CD4-positive, CD25-positive, alpha-beta regulatory T cell (primary cell): ENCODE measurements at regions not wholly inside any gene's neighbourhood (a gene's known extent, or its start where the extent isn't known, plus 50 kb on each side); places are given as distances from the start of the nearest gene placed in this dataset.

Experiments used
- ATAC-seq, 2 donors: fragments of 150-1000 bp; cut with Tn5 transposase; one replicate each; pipeline ENCODE4 v1.10.0; 2021; ENCODE audit warnings: low read depth in 2 of 2, moderate number of reproducible peaks in 2 of 2, moderate library complexity in 1 of 2
- DNase-seq, 3 donors: peaks; one replicate each; pipeline versions ENCODE4 v3.0.0 to v3.0.0-alpha.2; 2012 to 2022; ENCODE audit warnings: mixed read lengths in 1 of 3
- H3K27ac ChIP-seq: one replicate; pipeline ENCODE4 v1.7.0; 2013; ENCODE audit warnings: mild to moderate bottlenecking, low read length; ENCODE audit not compliant: insufficient read depth, poor library complexity, severe bottlenecking
- H3K27me3 ChIP-seq: one replicate; pipeline ENCODE4 v1.7.0; 2013; ENCODE audit warnings: low read length; ENCODE audit not compliant: control insufficient read depth, insufficient read depth
- H3K36me3 ChIP-seq: one replicate; pipeline ENCODE4 v1.7.0; 2013; ENCODE audit warnings: mild to moderate bottlenecking, low read length, moderate library complexity; ENCODE audit not compliant: control insufficient read depth, insufficient read depth
- H3K4me1 ChIP-seq: 2 replicates; pipeline ENCODE4 v1.7.0; 2013; ENCODE audit warnings: mild to moderate bottlenecking, low read length; ENCODE audit not compliant: insufficient read depth, control insufficient read depth, poor library complexity, severe bottlenecking
- H3K4me3 ChIP-seq: one replicate; pipeline ENCODE4 v1.7.0; 2013; ENCODE audit warnings: low read depth, mild to moderate bottlenecking, low read length, moderate library complexity
- H3K9me3 ChIP-seq, 2 experiments: 1 replicate in 1 of 2; 2 replicates in 1 of 2; pipeline ENCODE4 v1.7.0; 2013; ENCODE audit warnings: low read length in 2 of 2, mild to moderate bottlenecking in 1 of 2, moderate library complexity in 1 of 2; ENCODE audit not compliant: control insufficient read depth in 2 of 2
- H3K27ac Mint-ChIP-seq, 3 donors: one replicate each; pipeline ENCODE4 v1.8.0; 2020 to 2022; ENCODE audit warnings: mild to moderate bottlenecking in 3 of 3, mixed read lengths in 3 of 3, moderate library complexity in 2 of 3
- H3K27me3 Mint-ChIP-seq: one replicate; pipeline ENCODE4 v1.8.0; 2022; ENCODE audit warnings: mild to moderate bottlenecking, mixed read lengths
- H3K36me3 Mint-ChIP-seq: one replicate; pipeline ENCODE4 v1.8.0; 2020; ENCODE audit warnings: mixed read lengths
- H3K4me1 Mint-ChIP-seq, 4 donors: one replicate each; pipeline ENCODE4 v1.8.0; 2020 to 2022; ENCODE audit warnings: mixed read lengths in 4 of 4, mild to moderate bottlenecking in 1 of 4
- H3K4me3 Mint-ChIP-seq, 4 donors: one replicate each; pipeline ENCODE4 v1.8.0; 2020 to 2022; ENCODE audit warnings: mild to moderate bottlenecking in 4 of 4, mixed read lengths in 4 of 4, moderate library complexity in 3 of 4
- H3K9me3 Mint-ChIP-seq, 7 donors: one replicate each; pipeline ENCODE4 v1.8.0; 2020 to 2022; ENCODE audit warnings: mixed read lengths in 7 of 7, mild to moderate bottlenecking in 3 of 7, moderate library complexity in 2 of 7

DNA sequence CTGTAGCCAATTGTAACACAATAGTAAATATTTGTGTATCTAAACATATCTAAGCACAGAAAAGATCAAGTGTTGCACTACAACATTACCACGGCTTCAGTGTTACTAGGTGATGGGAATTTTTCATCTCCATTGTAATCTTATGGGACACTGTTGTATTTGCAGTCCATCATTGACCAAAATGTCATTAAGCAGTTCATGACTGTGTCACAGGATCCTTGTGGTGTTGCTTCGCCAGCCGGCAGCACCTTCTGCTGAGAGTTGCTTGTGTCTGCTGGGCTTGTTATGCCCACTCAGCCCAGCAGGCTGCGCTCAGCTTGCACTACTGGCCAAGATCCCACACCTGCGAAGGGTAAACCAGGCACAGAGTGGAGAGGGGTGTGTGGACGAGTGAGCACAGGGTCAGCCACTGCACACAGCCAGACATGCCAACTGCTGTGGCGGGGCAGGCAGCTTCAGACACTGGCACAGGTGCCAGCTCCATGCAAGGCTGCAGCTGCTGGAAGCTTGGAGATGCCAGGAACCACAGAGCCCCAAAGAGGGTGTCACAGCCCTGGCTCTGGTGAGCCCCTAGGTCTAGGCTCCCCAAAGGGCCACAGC lies 273.7 kb downstream of the CETN3 start:
- H3K4me1 ChIP-seq: no peaks in the 10 kb centered on the region
- H3K4me3 Mint-ChIP-seq: no peak overlapping the region
- no peaks in the 10 kb centered on the region for H3K27me3 ChIP-seq
- H3K36me3 ChIP-seq: no peaks in the 10 kb centered on the region
- H3K27ac Mint-ChIP-seq: no peak overlapping the region
- no peak for DNase-seq
- no peaks in the 10 kb centered on the region for H3K27me3 Mint-ChIP-seq
- H3K27ac ChIP-seq: no peak overlapping the region
- H3K9me3 ChIP-seq: no peaks in the 10 kb centered on the region
- no peak for ATAC-seq
- no peaks in the 10 kb centered on the region for H3K36me3 Mint-ChIP-seq
- no peak overlapping the region for H3K4me3 ChIP-seq
- no peaks in the 10 kb centered on the region for H3K4me1 Mint-ChIP-seq
- H3K9me3 Mint-ChIP-seq: no peaks in the 10 kb centered on the region

DNA sequence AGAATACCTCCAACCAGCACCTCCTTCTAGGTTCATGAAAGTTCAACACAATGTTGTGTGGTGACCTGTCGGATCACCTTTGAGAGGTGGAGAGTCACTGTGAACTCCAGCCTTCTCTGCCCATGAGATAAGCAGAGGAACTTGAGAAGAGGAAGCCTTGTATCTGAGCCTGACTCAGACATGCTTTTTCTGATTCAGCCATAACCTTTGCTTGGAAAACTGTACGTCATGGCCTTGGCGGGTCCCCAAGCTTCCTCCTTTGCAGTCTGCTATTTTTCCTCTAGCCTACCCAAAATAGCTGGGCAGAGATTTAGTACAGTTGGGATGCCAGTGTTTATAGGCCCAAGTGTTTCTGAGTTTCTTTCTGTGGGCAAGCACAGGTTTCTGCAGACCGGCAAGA lies 274.7 kb downstream of the CETN3 start:
- Histone ChIP-seq H3K27me3 (no peaks in the 10 kb centered on the region), H3K9me3 (no peaks in the 10 kb centered on the region), H3K27ac (no peak overlapping the region), H3K4me3 (no peak overlapping the region), H3K36me3 (no peaks in the 10 kb centered on the region), H3K4me1 (no peaks in the 10 kb centered on the region)
- DNase-seq (no peak), ATAC-seq (no peak)
- Mint-ChIP-seq H3K36me3 (no peaks in the 10 kb centered on the region), H3K4me1 (no peaks in the 10 kb centered on the region), H3K27ac (no peak overlapping the region), H3K27me3 (no peaks in the 10 kb centered on the region), H3K9me3 (no peaks in the 10 kb centered on the region), H3K4me3 (no peak overlapping the region)

DNA sequence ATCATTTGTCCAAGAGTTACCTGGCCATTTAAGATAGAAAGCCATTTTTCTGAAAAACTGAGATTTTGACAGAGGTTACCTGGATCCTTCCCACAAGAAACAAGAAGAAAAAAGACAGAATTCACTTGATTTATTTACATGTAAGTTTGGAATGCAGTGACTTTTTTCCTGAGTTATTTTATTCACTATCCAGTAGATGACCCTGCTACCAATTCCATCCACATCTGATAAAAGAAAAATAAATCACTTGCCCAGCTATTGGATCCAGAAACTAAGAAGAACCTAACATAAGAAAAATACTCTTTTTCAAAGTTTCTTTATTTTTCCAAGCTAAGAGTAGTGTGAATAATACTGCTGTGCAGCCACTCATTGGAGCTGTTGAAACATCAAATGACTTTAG lies 275.2 kb downstream of the CETN3 start:
- ATAC-seq: no peak
- Mint-ChIP-seq H3K27me3 (no peaks in the 10 kb centered on the region), H3K4me3 (no peak overlapping the region), H3K9me3 (no peaks in the 10 kb centered on the region), H3K27ac (no peak overlapping the region), H3K36me3 (no peaks in the 10 kb centered on the region), H3K4me1 (no peaks in the 10 kb centered on the region)
- Histone ChIP-seq H3K4me1 (no peaks in the 10 kb centered on the region), H3K4me3 (no peak overlapping the region), H3K36me3 (no peaks in the 10 kb centered on the region), H3K9me3 (no peaks in the 10 kb centered on the region), H3K27ac (no peak overlapping the region), H3K27me3 (no peaks in the 10 kb centered on the region)
- no peak for DNase-seq

DNA sequence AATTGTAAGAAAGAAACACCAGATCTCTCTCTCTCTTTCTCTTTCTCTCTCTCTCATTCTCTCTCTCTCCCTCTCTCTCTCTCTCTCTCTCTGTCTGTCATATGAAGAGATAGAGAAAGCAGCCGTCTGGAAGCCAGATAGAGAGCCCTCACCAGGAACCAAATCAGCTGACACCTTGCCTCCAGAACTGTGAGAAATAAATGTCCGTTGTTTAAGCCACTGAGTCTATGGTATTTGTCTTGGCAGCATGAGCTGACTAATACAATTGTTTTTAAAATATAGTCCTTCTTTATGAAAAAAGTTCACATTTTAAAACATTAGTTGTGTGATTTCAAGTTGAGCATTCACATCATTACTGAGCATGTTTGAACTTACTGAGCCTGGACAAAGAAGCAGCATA lies 275.6 kb downstream of the CETN3 start:
- no peak overlapping the region for H3K4me3 Mint-ChIP-seq
- Histone ChIP-seq H3K4me1 (no peaks in the 10 kb centered on the region), H3K4me3 (no peak overlapping the region), H3K27ac (no peak overlapping the region), H3K27me3 (no peaks in the 10 kb centered on the region), H3K9me3 (no peaks in the 10 kb centered on the region), H3K36me3 (no peaks in the 10 kb centered on the region)
- H3K36me3 Mint-ChIP-seq: no peaks in the 10 kb centered on the region
- no peaks in the 10 kb centered on the region for H3K27me3 Mint-ChIP-seq
- DNase-seq (no peak), ATAC-seq (no peak)
- no peak overlapping the region for H3K27ac Mint-ChIP-seq
- no peaks in the 10 kb centered on the region for H3K4me1 Mint-ChIP-seq
- H3K9me3 Mint-ChIP-seq: no peaks in the 10 kb centered on the region

DNA sequence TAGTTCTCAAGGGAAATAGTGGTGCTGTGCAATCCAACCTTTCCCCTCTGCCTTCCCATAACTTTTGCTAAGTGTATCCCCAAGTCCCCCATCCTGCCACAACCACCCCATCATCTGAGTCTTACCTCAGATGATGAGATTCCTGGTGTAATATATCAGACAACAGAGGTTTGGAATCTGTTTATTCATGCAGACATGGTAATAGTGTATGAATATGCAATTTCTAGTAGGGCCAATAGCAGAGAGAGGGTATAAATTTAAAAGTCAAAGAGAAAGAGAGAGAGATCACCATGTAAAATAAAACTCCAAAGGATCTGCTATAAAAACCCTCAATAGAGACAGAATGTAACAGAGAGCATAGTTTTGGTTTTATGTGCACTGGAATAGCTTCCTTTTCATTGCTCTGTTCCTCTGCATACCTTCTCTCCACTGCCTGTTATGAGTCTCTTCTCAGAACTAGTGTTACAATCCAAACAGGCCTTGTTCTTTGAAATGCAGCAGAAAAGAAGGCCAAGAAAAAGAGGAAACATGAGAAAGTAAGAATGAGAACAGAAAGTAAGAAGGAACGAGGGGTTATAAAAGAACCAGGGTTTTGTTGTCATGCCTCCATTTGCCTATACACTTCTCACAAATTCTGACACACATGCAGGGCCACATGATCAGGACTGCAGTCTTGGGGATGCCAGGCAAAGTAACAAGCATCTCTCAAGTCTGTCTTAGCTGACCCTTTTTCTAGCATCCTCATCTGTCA lies 278.0 kb downstream of the CETN3 start:
- ATAC-seq (no peak), DNase-seq (no peak)
- no peaks in the 10 kb centered on the region for H3K4me1 ChIP-seq
- no peak overlapping the region for H3K27ac ChIP-seq
- Mint-ChIP-seq H3K36me3 (no peaks in the 10 kb centered on the region), H3K27me3 (no peaks in the 10 kb centered on the region), H3K9me3 (no peaks in the 10 kb centered on the region), H3K4me3 (no peak overlapping the region), H3K27ac (no peak overlapping the region), H3K4me1 (no peaks in the 10 kb centered on the region)
- H3K36me3 ChIP-seq: no peaks in the 10 kb centered on the region
- H3K4me3 ChIP-seq: no peak overlapping the region
- H3K27me3 ChIP-seq: no peaks in the 10 kb centered on the region
- no peaks in the 10 kb centered on the region for H3K9me3 ChIP-seq

DNA sequence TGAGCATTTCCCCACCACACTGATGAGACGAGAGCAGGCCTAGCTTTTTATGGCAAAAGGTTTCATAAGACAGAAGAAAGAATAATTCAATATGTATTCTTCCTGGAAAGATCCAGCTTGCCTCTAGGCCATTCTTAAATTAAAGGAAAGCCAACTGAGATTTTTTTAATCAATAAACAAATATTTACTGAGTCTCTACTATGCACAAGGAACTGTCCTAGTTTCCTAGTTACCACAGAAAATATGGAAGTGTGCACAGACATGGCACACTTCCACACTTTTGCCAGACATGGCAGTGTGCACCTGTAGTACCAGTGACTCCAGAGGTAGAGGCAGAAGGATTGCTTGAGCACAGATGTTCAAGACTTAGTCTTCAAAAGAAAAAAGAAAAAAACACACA lies 281.0 kb downstream of the CETN3 start:
- Mint-ChIP-seq H3K27ac (no peak overlapping the region), H3K36me3 (no peaks in the 10 kb centered on the region), H3K4me3 (no peak overlapping the region), H3K27me3 (no peaks in the 10 kb centered on the region), H3K4me1 (no peaks in the 10 kb centered on the region), H3K9me3 (no peaks in the 10 kb centered on the region)
- DNase-seq: no peak
- no peaks in the 10 kb centered on the region for H3K4me1 ChIP-seq
- H3K27ac ChIP-seq: no peak overlapping the region
- no peaks in the 10 kb centered on the region for H3K27me3 ChIP-seq
- H3K9me3 ChIP-seq: no peaks in the 10 kb centered on the region
- ATAC-seq: no peak
- no peak overlapping the region for H3K4me3 ChIP-seq
- H3K36me3 ChIP-seq: no peaks in the 10 kb centered on the region

DNA sequence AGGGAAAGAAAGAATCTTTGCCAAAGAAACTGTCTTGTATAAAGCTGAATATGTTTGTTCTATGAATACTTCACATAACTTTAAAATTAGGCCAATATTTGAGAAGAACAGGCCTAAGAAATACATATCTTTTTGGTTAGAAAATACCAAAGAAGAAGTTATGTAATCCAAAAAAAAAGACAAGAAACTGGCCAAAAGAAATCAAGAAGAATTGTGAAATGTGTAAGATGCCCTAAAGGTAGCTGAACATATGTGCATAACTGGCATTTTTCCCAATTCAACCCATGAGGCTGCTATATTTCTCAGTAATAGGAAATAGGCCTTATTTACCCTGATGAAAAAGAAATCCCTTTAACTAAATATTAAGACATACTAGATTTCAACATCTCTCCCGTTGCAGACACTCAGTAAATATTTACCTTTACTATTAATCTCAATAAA lies 290.0 kb downstream of the CETN3 start:
- Mint-ChIP-seq H3K27ac (no peak overlapping the region), H3K36me3 (no peaks in the 10 kb centered on the region), H3K9me3 (peaks cover 0 to 6% (median 0%) of the 10 kb centered on the region in 7 donors), H3K4me1 (no peaks in the 10 kb centered on the region), H3K4me3 (no peak overlapping the region), H3K27me3 (no peaks in the 10 kb centered on the region)
- no peaks in the 10 kb centered on the region for H3K27me3 ChIP-seq
- no peak overlapping the region for H3K27ac ChIP-seq
- no peak for DNase-seq
- no peaks in the 10 kb centered on the region for H3K9me3 ChIP-seq
- no peak for ATAC-seq
- no peaks in the 10 kb centered on the region for H3K4me1 ChIP-seq
- no peak overlapping the region for H3K4me3 ChIP-seq
- no peaks in the 10 kb centered on the region for H3K36me3 ChIP-seq

DNA sequence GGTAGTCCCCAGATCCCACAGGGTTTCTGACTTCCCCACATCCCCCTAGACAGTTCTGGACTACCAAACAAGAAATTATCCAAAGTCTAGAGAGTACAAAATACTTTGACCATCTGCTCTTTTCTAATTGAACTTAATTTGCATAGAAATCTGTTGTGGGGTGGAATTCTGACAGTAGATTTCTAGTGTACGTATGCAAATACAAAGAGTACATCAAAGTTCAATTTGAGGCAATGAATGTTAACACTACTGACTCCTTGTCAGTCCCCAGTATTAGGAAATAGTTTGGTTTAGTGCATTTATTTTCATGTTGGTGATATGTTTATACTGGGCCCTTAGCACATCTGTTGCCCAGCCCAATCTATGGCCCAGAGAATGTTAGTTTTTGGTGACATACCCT lies 292.6 kb downstream of the CETN3 start:
- no peaks in the 10 kb centered on the region for H3K9me3 ChIP-seq
- no peak overlapping the region for H3K4me3 ChIP-seq
- H3K36me3 Mint-ChIP-seq: no peaks in the 10 kb centered on the region
- H3K36me3 ChIP-seq: no peaks in the 10 kb centered on the region
- H3K4me1 ChIP-seq: no peaks in the 10 kb centered on the region
- H3K27me3 ChIP-seq: no peaks in the 10 kb centered on the region
- no peak overlapping the region for H3K27ac Mint-ChIP-seq
- H3K4me1 Mint-ChIP-seq: no peaks in the 10 kb centered on the region
- DNase-seq (no peak), ATAC-seq (no peak)
- peaks cover 0 to 12% (median 1%) of the 10 kb centered on the region in 7 donors for H3K9me3 Mint-ChIP-seq
- no peak overlapping the region for H3K4me3 Mint-ChIP-seq
- no peaks in the 10 kb centered on the region for H3K27me3 Mint-ChIP-seq
- H3K27ac ChIP-seq: no peak overlapping the region
